22Rv1 (cell line): ENCODE measurements at regions not wholly inside any gene's neighbourhood (a gene's known extent, or its start where the extent isn't known, plus 50 kb on each side); places are given as distances from the start of the nearest gene placed in this dataset.

Source experiments
- CTCF ChIP-seq: fragments of 450-650 bp; IDR thresholded peaks from 2 replicates; pipeline ENCODE4 v1.5.1; 2017; ENCODE audit warnings: mild to moderate bottlenecking
- ZFX ChIP-seq: fragments of 450-650 bp; IDR thresholded peaks from 2 replicates; pipeline ENCODE4 v1.6.1; 2017; ENCODE audit warnings: antibody characterized with exemption, borderline replicate concordance

GRCh38 chr6:85395746-85396145 lies 54.1 kb upstream of the NT5E start:
- no peak for TF ChIP-seq CTCF
- TF ChIP-seq ZFX = no peak
